Glutamatergic neuron (in vitro differentiated cells): ENCODE measurements at regions not wholly inside any gene's neighbourhood (a gene's known extent, or its start where the extent isn't known, plus 50 kb on each side); places are given as distances from the start of the nearest gene placed in this dataset.

Experiments used
- DNase-seq: peaks from one replicate; pipeline ENCODE4 v3.0.0; 2022
- H3K27ac Mint-ChIP-seq: one replicate; pipeline ENCODE4 v1.8.0; 2020; ENCODE audit warnings: mild to moderate bottlenecking, mixed read lengths, inconsistent platforms; ENCODE audit not compliant: unreplicated experiment
- H3K27me3 Mint-ChIP-seq: one replicate; pipeline ENCODE4 v1.8.0; 2020; ENCODE audit warnings: mild to moderate bottlenecking, moderate library complexity, mixed read lengths, inconsistent platforms; ENCODE audit not compliant: unreplicated experiment
- H3K36me3 Mint-ChIP-seq: one replicate; pipeline ENCODE4 v1.8.0; 2020; ENCODE audit warnings: mild to moderate bottlenecking, mixed read lengths, inconsistent platforms; ENCODE audit not compliant: unreplicated experiment
- H3K4me1 Mint-ChIP-seq: one replicate; pipeline ENCODE4 v1.8.0; 2020; ENCODE audit warnings: mild to moderate bottlenecking, low read depth, mixed read lengths, inconsistent platforms; ENCODE audit not compliant: unreplicated experiment
- H3K4me3 Mint-ChIP-seq: one replicate; pipeline ENCODE4 v1.8.0; 2020; ENCODE audit warnings: mild to moderate bottlenecking, mixed read lengths, inconsistent platforms; ENCODE audit not compliant: unreplicated experiment
- H3K9me3 Mint-ChIP-seq: one replicate; pipeline ENCODE4 v1.8.0; 2020; ENCODE audit warnings: mild to moderate bottlenecking, moderate library complexity, mixed read lengths, inconsistent platforms; ENCODE audit not compliant: unreplicated experiment
- TF ChIP-seq, protein P1 (sequence below): fragments of 200-600 bp; sonication (generic); IDR thresholded peaks from one replicate; pipeline ENCODE4 v1.5.0; 2021; ENCODE audit not compliant: partially characterized antibody, unreplicated experiment

DNA sequence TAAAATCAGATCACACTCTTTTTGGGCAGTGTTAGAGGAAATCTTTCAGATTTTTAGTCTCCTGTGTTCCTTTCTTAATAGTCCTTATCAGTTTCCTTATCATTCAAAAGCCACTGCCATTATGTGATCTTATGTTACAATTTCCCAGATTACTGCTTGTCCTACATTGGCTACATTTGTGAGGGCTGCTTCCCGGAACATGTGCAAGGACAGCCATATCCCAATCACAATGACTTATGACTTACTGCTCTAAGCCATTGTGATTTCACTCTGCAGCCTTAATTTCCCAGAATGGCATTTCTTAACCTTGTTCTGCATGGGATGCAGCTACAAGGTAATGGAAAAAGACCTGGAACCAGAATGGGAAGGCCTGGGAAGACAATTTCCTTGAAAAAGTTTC, 125.1 kb upstream of the PPP2R3A start:
- Mint-ChIP-seq H3K27ac (no peak overlapping the region), H3K4me1 (no peaks in the 10 kb centered on the region), H3K36me3 (no peaks in the 10 kb centered on the region), H3K4me3 (no peak overlapping the region), H3K9me3 (no peaks in the 10 kb centered on the region), H3K27me3 (peaks cover 6% of the 10 kb centered on the region)
- TF ChIP-seq, protein P1, sequence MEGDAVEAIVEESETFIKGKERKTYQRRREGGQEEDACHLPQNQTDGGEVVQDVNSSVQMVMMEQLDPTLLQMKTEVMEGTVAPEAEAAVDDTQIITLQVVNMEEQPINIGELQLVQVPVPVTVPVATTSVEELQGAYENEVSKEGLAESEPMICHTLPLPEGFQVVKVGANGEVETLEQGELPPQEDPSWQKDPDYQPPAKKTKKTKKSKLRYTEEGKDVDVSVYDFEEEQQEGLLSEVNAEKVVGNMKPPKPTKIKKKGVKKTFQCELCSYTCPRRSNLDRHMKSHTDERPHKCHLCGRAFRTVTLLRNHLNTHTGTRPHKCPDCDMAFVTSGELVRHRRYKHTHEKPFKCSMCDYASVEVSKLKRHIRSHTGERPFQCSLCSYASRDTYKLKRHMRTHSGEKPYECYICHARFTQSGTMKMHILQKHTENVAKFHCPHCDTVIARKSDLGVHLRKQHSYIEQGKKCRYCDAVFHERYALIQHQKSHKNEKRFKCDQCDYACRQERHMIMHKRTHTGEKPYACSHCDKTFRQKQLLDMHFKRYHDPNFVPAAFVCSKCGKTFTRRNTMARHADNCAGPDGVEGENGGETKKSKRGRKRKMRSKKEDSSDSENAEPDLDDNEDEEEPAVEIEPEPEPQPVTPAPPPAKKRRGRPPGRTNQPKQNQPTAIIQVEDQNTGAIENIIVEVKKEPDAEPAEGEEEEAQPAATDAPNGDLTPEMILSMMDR, result no peak
- DNase-seq, result no peak

DNA sequence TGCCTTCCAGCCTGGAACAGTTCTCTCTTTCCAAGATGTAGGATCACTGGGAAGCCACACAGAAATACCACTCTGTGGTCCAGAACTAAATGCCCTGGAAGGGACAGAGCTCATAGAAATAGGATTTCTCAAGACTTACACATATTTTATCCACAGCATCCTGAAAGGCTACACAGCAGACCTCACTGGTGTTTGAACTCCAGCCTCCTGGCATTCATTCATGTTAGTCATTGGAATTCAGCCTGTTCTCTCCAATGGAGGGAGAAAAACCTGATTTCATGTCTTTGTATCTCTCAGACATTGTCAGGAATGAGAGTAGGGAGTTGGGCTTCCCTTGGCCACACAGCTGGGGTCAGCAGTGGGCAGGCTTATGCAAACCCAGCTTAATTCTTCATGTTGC, 121.1 kb upstream of the PPP2R3A start:
- Mint-ChIP-seq H3K4me1 (no peaks in the 10 kb centered on the region), H3K4me3 (no peak overlapping the region), H3K36me3 (no peaks in the 10 kb centered on the region), H3K27ac (no peak overlapping the region), H3K27me3 (peaks cover 3% of the 10 kb centered on the region), H3K9me3 (no peaks in the 10 kb centered on the region)
- TF ChIP-seq, protein P1, result no peak
- no peak for DNase-seq

DNA sequence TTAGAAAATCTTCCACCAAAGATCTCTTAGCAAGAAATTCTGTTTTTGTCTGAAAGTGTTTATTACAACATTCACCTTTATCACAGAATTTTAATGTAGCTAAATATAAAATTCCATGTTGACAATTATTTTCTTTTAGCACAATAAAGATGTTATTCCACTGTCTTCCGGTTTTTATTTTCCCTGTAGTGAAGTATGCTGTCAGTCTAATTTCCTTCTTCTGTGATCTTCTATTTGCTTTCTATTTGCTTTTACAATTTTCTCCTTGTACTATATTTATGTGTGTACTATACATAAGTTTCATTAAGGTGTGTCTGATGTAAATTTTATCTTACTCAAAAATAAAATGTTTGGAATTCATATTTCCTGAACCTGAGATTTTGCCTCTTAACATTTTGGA, 117.5 kb upstream of the PPP2R3A start:
- TF ChIP-seq, protein P1, result no peak
- no peak for DNase-seq
- Mint-ChIP-seq H3K36me3 (no peaks in the 10 kb centered on the region), H3K9me3 (no peaks in the 10 kb centered on the region), H3K4me1 (no peaks in the 10 kb centered on the region), H3K27ac (no peak overlapping the region), H3K4me3 (no peak overlapping the region), H3K27me3 (no peaks in the 10 kb centered on the region)

DNA sequence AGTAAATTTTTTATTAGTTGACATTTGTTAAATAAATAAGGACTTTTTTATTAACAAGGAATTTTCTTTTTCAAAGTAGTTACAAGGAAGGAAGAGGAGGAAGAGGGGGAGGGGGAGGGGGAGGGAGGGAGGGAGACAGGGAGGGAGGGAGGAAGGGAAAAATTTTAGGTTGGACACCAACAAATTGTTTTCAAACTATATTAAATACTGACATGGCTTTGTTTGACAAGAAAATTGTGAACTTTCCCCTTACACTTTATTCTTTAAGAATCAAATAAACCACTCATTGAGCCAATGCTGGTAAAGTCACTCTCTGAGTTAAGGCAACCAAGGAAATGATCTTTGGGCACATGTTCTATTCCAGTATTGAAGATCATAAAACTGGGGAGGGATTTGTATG, 115.7 kb upstream of the PPP2R3A start:
- Mint-ChIP-seq H3K27me3 (no peaks in the 10 kb centered on the region), H3K36me3 (no peaks in the 10 kb centered on the region), H3K27ac (no peak overlapping the region), H3K4me3 (no peak overlapping the region), H3K4me1 (no peaks in the 10 kb centered on the region), H3K9me3 (no peaks in the 10 kb centered on the region)
- TF ChIP-seq, protein P1, result no peak
- no peak for DNase-seq

DNA sequence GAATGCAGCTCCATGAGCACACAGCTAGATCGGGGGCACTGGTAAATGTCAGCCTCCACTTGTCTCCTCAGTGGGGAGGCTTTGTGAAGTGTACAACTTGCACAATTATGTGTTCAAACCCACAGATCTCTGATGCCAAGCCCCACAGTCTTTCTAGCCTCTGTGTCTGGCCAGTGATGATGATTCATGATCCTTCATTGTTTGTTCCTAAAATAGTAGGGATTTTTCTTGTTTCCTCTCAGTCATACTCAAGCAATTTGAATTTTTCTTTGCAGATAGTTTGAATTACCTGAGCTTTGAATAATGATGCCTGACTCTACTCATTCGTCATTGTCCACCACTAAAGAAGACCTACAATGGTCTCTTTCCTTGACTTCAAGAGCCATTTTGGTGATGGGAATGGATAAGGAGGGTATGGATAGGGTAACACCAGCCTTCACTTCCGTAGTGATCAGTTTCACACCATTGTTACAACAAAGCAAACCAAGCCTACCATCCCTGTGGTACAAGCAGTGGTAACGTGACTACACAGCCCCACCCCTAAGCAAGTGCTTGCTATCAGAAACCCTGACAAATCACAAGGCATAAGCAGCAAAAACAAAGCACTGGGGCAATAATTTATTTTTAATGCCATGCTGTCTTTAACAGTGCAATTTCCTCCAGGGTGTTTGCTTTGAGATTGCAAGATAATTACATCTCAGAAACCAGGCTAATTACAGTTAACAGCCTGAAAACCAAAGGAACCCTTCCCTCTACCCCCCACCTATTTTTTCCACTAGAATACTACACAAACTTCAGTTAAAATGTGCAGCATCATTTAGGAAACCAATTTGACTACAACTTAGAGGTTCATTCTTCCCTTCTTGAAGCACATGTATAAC, 114.1 kb upstream of the PPP2R3A start:
- TF ChIP-seq, protein P1, result no peak
- H3K4me1 Mint-ChIP-seq, result no peaks in the 10 kb centered on the region
- H3K27ac Mint-ChIP-seq, result no peak overlapping the region
- no peak overlapping the region for H3K4me3 Mint-ChIP-seq
- no peak for DNase-seq
- no peaks in the 10 kb centered on the region for H3K36me3 Mint-ChIP-seq
- H3K27me3 Mint-ChIP-seq, result no peaks in the 10 kb centered on the region
- H3K9me3 Mint-ChIP-seq, result no peaks in the 10 kb centered on the region
